Body of pancreas (tissue), 4 donors: ENCODE measurements at regions not wholly inside any gene's neighbourhood (a gene's known extent, or its start where the extent isn't known, plus 50 kb on each side); places are given as distances from the start of the nearest gene placed in this dataset.

ENCODE experiments used
- CTCF ChIP-seq, 7 experiments: fragments of 450-650 bp in 4 of 7; fragments of 200-600 bp in 3 of 7; sonication (generic) in 3 of 7; IDR thresholded peaks; one replicate each; pipeline ENCODE4 v1.5.1; 2016 to 2019; ENCODE audit warnings: antibody characterized with exemption in 7 of 7
- POLR2A ChIP-seq, 3 donors: fragments of 450-650 bp; IDR thresholded peaks; one replicate each; pipeline ENCODE4 v1.6.1; 2016; ENCODE audit warnings: antibody characterized with exemption in 3 of 3, mild to moderate bottlenecking in 2 of 3

- TF ChIP-seq POLR2A (IDR thresholded peaks at IDR 0.05) (no peak), CTCF (IDR thresholded peaks at IDR 0.05) (no peak)
Observed at GRCh38 chr2:17249249-17249648, 269.0 kb downstream of the RAD51AP2 start.
